IMR-90 (cell line): ENCODE measurements at regions not wholly inside any gene's neighbourhood (a gene's known extent, or its start where the extent isn't known, plus 50 kb on each side); places are given as distances from the start of the nearest gene placed in this dataset.

Experiments used
- ATAC-seq: fragments of 200-7000 bp; cut with Tn5 transposase; 2 replicates; pipeline ENCODE4 v1.9.1; 2020; ENCODE audit warnings: low read depth, mild to moderate bottlenecking, moderate library complexity
- BruUV-seq: library from RNA; stranded (reverse); fragments of 400-500 nt; replicated peaks from 2 replicates; lab custom pipeline; 2021; lab: Mats Ljungman, UMichigan
- CTCF ChIA-PET: fragments of 300-600 bp; formaldehyde crosslinking; extraction: SDS; loops from one replicate; lab custom pipeline; 2021; ENCODE audit warnings: antibody characterized with exemption; lab: Yijun Ruan, JAX
- POLR2A ChIA-PET: fragments of 300-600 bp; sonication (Branson Sonifier 250); formaldehyde crosslinking; loops from one replicate; lab custom pipeline; 2022; ENCODE audit warnings: antibody characterized with exemption; ENCODE audit not compliant: unreplicated experiment; lab: Charles Lee
- DNase-seq: peaks from one replicate; pipeline ENCODE4 v3.0.0; 2013
- H2AFZ ChIP-seq: replicated peaks from 2 replicates; pipeline ENCODE3; 2013; ENCODE audit warnings: low read length, mild to moderate bottlenecking; ENCODE audit not compliant: poor library complexity
- H2AK5ac ChIP-seq: 2 replicates; pipeline ENCODE4 v1.6.1; 2013; ENCODE audit warnings: low read depth, low read length, inconsistent platforms
- H2AK9ac ChIP-seq: replicated peaks from 2 replicates; pipeline ENCODE3; 2013; ENCODE audit warnings: mild to moderate bottlenecking, low read depth, low read length, moderate library complexity; ENCODE audit not compliant: poor library complexity
- H2BK120ac ChIP-seq: 2 replicates; pipeline ENCODE4 v1.6.1; 2013; ENCODE audit warnings: low read depth, low read length, inconsistent platforms
- H2BK15ac ChIP-seq: 3 replicates; pipeline ENCODE4 v1.6.1; 2013; ENCODE audit warnings: low read depth, low read length, inconsistent platforms
- H2BK20ac ChIP-seq: 2 replicates; pipeline ENCODE4 v1.6.1; 2013; ENCODE audit warnings: low read depth, mild to moderate bottlenecking, inconsistent platforms, low read length, moderate library complexity
- H2BK5ac ChIP-seq: 2 replicates; pipeline ENCODE4 v1.6.1; 2013; ENCODE audit warnings: mild to moderate bottlenecking, low read depth, low read length, inconsistent platforms; ENCODE audit not compliant: poor library complexity, severe bottlenecking
- H3K14ac ChIP-seq: replicated peaks from 2 replicates; pipeline ENCODE4 v1.6.1; 2013; ENCODE audit warnings: low read depth, low read length, inconsistent platforms
- H3K18ac ChIP-seq: 2 replicates; pipeline ENCODE4 v1.6.1; 2013; ENCODE audit warnings: low read depth, low read length, control low read depth
- H3K23ac ChIP-seq: 2 replicates; pipeline ENCODE4 v1.6.1; 2013; ENCODE audit warnings: low read depth, low read length, inconsistent platforms
- H3K27ac ChIP-seq: 2 replicates; pipeline ENCODE4 v1.5.1; 2013; ENCODE audit warnings: mild to moderate bottlenecking, control low read depth, low read length; ENCODE audit not compliant: insufficient read depth
- H3K27me3 ChIP-seq: 2 replicates; pipeline ENCODE4 v1.6.1; 2013; ENCODE audit warnings: low read length; ENCODE audit not compliant: control insufficient read depth, insufficient read depth
- H3K36me3 ChIP-seq: 2 replicates; pipeline ENCODE4 v1.6.1; 2013; ENCODE audit warnings: low read length, mixed read lengths; ENCODE audit not compliant: control insufficient read depth, insufficient read depth
- H3K4ac ChIP-seq: 2 replicates; pipeline ENCODE4 v1.6.1; 2013; ENCODE audit warnings: low read depth, low read length, inconsistent platforms
- H3K4me1 ChIP-seq: 2 replicates; pipeline ENCODE4 v1.6.1; 2013; ENCODE audit warnings: low read length, mixed read lengths; ENCODE audit not compliant: control insufficient read depth, insufficient read depth
- H3K4me2 ChIP-seq: 2 replicates; pipeline ENCODE4 v1.6.1; 2013; ENCODE audit warnings: low read depth, mild to moderate bottlenecking, control low read depth, low read length, moderate library complexity
- H3K4me3 ChIP-seq: 2 replicates; pipeline ENCODE4 v1.5.1; 2013; ENCODE audit warnings: low read depth, mild to moderate bottlenecking, control low read depth, low read length, moderate library complexity; ENCODE audit not compliant: insufficient read depth
- H3K56ac ChIP-seq: 2 replicates; pipeline ENCODE4 v1.6.1; 2013; ENCODE audit warnings: low read length, inconsistent platforms; ENCODE audit not compliant: insufficient read depth; ENCODE audit errors: extremely low read depth
- H3K79me1 ChIP-seq, 2 experiments: 2 replicates each; pipeline ENCODE4 v1.6.1; 2013; ENCODE audit warnings: low read length in 2 of 2, inconsistent platforms in 1 of 2, low read depth in 1 of 2
- H3K9ac ChIP-seq: 2 replicates; pipeline ENCODE4 v1.6.1; 2013; ENCODE audit warnings: low read depth, low read length, control low read depth
- H3K9me1 ChIP-seq: 2 replicates; pipeline ENCODE4 v1.6.1; 2013; ENCODE audit warnings: low read length, inconsistent platforms; ENCODE audit not compliant: insufficient read depth
- H3K9me3 ChIP-seq: 2 replicates; pipeline ENCODE4 v1.6.1; 2013; ENCODE audit warnings: low read length; ENCODE audit not compliant: control insufficient read depth, insufficient read depth
- H4K20me1 ChIP-seq: 2 replicates; pipeline ENCODE4 v1.6.1; 2013; ENCODE audit warnings: low read length, inconsistent platforms; ENCODE audit not compliant: insufficient read depth
- H4K5ac ChIP-seq: 2 replicates; pipeline ENCODE4 v1.6.1; 2013; ENCODE audit warnings: mild to moderate bottlenecking, low read depth, low read length, control low read depth
- H4K8ac ChIP-seq, 2 experiments: 2 replicates each; pipeline ENCODE4 v1.6.1; 2013; ENCODE audit warnings: low read depth in 2 of 2, low read length in 2 of 2, control low read depth in 1 of 2, inconsistent platforms in 1 of 2
- H4K91ac ChIP-seq: 2 replicates; pipeline ENCODE4 v1.6.1; 2013; ENCODE audit warnings: low read depth, low read length, inconsistent platforms; ENCODE audit not compliant: insufficient read depth
- BHLHE40 ChIP-seq: fragments of 150-350 bp; IDR thresholded peaks from 2 replicates; pipeline ENCODE4 v1.6.1; 2016; ENCODE audit warnings: mild to moderate bottlenecking, low read depth, low read length
- CEBPB ChIP-seq: IDR thresholded peaks from 2 replicates; pipeline ENCODE4 v1.6.1; 2012; ENCODE audit warnings: low read depth, low read length, improper control_type of control experiment
- CHD1 ChIP-seq: IDR thresholded peaks from 2 replicates; pipeline ENCODE4 v1.6.1; 2012; ENCODE audit warnings: low read depth, low read length, improper control_type of control experiment
- CTCF ChIP-seq: conservative IDR thresholded peaks from 2 replicates; pipeline ENCODE4 v1.5.1; 2012; ENCODE audit warnings: mild to moderate bottlenecking, low read depth, low read length, improper control_type of control experiment
- FOS ChIP-seq: fragments of 150-350 bp; IDR thresholded peaks from 2 replicates; pipeline ENCODE4 v1.6.1; 2016; ENCODE audit warnings: low read depth, low read length
- MAFK ChIP-seq: IDR thresholded peaks from 2 replicates; pipeline ENCODE4 v1.6.1; 2012; ENCODE audit warnings: low read depth, low read length, improper control_type of control experiment
- MAZ ChIP-seq: IDR thresholded peaks from 2 replicates; pipeline ENCODE4 v1.6.1; 2012; ENCODE audit warnings: low read depth, mild to moderate bottlenecking, low read length, improper control_type of control experiment, moderate library complexity, borderline replicate concordance
- MXI1 ChIP-seq: IDR thresholded peaks from 2 replicates; pipeline ENCODE4 v1.6.1; 2012; ENCODE audit warnings: low read depth, mild to moderate bottlenecking, low read length, moderate library complexity, borderline replicate concordance
- NFE2L2 ChIP-seq: fragments of 150-350 bp; IDR thresholded peaks from 2 replicates; pipeline ENCODE4 v1.6.1; 2016; ENCODE audit warnings: low read depth, mild to moderate bottlenecking, low read length
- POLR2A ChIP-seq: IDR thresholded peaks from 2 replicates; pipeline ENCODE4 v1.6.1; 2012; ENCODE audit warnings: mild to moderate bottlenecking, low read depth, low read length
- RAD21 ChIP-seq: IDR thresholded peaks from 2 replicates; pipeline ENCODE4 v1.6.1; 2012; ENCODE audit warnings: low read length, improper control_type of control experiment
- RCOR1 ChIP-seq: IDR thresholded peaks from 2 replicates; pipeline ENCODE4 v1.6.1; 2012; ENCODE audit warnings: mild to moderate bottlenecking, low read length, improper control_type of control experiment; ENCODE audit not compliant: insufficient replicate concordance
- RFX5 ChIP-seq: IDR thresholded peaks from 2 replicates; pipeline ENCODE4 v1.8.0; 2012; ENCODE audit warnings: low read depth, mild to moderate bottlenecking, low read length, moderate library complexity
- SMC3 ChIP-seq: fragments of 150-350 bp; IDR thresholded peaks from 2 replicates; pipeline ENCODE4 v1.6.1; 2016; ENCODE audit warnings: low read depth, mild to moderate bottlenecking, antibody characterized with exemption, low read length, moderate library complexity
- USF2 ChIP-seq: fragments of 150-350 bp; IDR thresholded peaks from 2 replicates; pipeline ENCODE4 v1.6.1; 2017; ENCODE audit warnings: mild to moderate bottlenecking, antibody characterized with exemption, low read length, low read depth
- WGBS, 2 experiments: methylation state at CpG; one replicate each; pipeline versions ENCODE4 v1.1.5 to v1.1.7; 2013; ENCODE audit warnings: missing lambda C conversion rate in 2 of 2; ENCODE audit not compliant: insufficient read length in 1 of 2; ENCODE audit errors: extremely low coverage in 2 of 2; 5-methylcytosine and 5-hydroxymethylcytosine counted together
- dilution Hi-C: fragments of 300-500 bp; cut with HindIII; formaldehyde crosslinking; loops from one replicate; pipeline ENCODE4 v1.14.3; 2018; ENCODE audit warnings: low sequenced_read_pairs; ENCODE audit not compliant: unreplicated experiment
- in situ Hi-C: fragments of 300-500 bp; cut with MboI; formaldehyde crosslinking; loops from 3 replicates; pipeline ENCODE4 v1.14.3; 2019; ENCODE audit warnings: low sequenced_read_pairs, inconsistent platforms, mixed read lengths
- intact Hi-C: fragments of 100-400 bp; cut with micrococcal nuclease; formaldehyde crosslinking; loops from 2 replicates; pipeline ENCODE4 v1.10.0; 2022
- TF ChIP-seq, protein P1 (sequence below): fragments of 150-350 bp; IDR thresholded peaks from 2 replicates; pipeline ENCODE4 v1.6.1; 2016; ENCODE audit warnings: low read depth, mild to moderate bottlenecking, low read length, moderate library complexity, borderline replicate concordance

DNA sequence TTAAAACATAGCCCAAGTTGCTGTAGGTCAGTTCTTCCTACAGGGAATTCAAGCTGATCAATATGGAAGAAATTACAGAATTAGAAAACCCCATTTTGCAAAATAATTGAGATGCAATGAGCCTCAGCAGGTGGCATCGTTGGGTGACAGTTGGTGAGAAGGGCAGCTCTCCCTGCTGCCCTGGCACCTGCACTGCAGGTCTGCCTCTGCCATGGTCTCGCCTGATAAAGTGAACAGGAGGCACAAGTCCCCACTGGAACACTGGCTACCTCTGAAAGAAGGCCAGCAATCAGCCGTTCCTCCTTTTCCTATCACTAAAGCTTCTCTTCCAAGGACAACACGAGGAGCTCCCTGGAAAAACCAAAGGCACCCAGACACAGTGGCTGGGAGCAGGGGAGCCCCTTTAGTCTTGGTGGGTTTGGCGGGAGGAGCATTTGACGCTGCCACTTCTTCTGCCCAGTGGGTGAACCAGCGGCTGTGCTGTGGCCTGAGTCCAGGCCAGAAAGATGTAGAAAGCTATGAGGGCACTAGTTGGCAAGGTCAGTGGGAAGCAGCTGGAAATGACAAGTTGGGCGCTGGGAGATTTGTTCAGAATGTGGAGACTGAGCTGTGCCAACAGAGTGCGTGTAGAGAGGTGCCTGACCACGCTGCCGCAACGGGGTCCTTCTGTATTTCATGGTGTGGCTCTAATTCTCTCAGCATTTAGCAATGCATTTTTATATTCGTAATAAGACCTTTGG lies 93.1 kb downstream of the RIPK4 start:
- Histone ChIP-seq H4K5ac (no peak overlapping the region), H3K4me2 (no peak overlapping the region), H3K4ac (no peak overlapping the region), H3K27ac (no peak overlapping the region), H3K9me3 (no peaks in the 10 kb centered on the region), H2BK15ac (no peak overlapping the region), H2AFZ (peak overlapping the region; percentile 17), H2BK5ac (no peak overlapping the region), H3K4me3 (no peak overlapping the region), H4K91ac (no peak overlapping the region), H3K14ac (no peak overlapping the region), H3K4me1 (peaks cover 5% of the 10 kb centered on the region), H3K36me3 (no peaks in the 10 kb centered on the region), H2BK120ac (no peak overlapping the region), H3K79me1 (no peaks in the 10 kb centered on the region), H3K18ac (no peak overlapping the region), H4K20me1 (no peaks in the 10 kb centered on the region), H2AK9ac (no peak overlapping the region), H4K8ac (no peak overlapping the region), H3K23ac (no peak overlapping the region), H3K9ac (no peak overlapping the region), H3K27me3 (peaks cover 14% of the 10 kb centered on the region), H2BK20ac (no peak overlapping the region), H3K9me1 (peaks cover 14% of the 10 kb centered on the region), H2AK5ac (no peak overlapping the region), H3K56ac (no peak overlapping the region)
- ChIA-PET POLR2A (no interaction called here), CTCF (interaction anchor here (0.8 kb wide), 1 partner anchor 75 kb away, joined by 3 read pairs; no protein-coding TSS in a partner anchor)
- ATAC-seq (no peak), DNase-seq (no peak)
- no peak for TF ChIP-seq SMC3
- TF ChIP-seq USF2, result no peak
- no peak for TF ChIP-seq MAFK
- no peak for TF ChIP-seq MAZ
- no peak for TF ChIP-seq BHLHE40
- no peak for TF ChIP-seq CHD1
- no peak for TF ChIP-seq RCOR1
- TF ChIP-seq FOS, result no peak
- no peak for TF ChIP-seq RAD21
- TF ChIP-seq RFX5, result no peak
- no peak for TF ChIP-seq CTCF
- TF ChIP-seq, protein P1, sequence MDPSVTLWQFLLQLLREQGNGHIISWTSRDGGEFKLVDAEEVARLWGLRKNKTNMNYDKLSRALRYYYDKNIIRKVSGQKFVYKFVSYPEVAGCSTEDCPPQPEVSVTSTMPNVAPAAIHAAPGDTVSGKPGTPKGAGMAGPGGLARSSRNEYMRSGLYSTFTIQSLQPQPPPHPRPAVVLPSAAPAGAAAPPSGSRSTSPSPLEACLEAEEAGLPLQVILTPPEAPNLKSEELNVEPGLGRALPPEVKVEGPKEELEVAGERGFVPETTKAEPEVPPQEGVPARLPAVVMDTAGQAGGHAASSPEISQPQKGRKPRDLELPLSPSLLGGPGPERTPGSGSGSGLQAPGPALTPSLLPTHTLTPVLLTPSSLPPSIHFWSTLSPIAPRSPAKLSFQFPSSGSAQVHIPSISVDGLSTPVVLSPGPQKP, result no peak
- TF ChIP-seq CEBPB, result no peak
- no peak for TF ChIP-seq MXI1
- no peak for TF ChIP-seq POLR2A
- no peak for TF ChIP-seq NFE2L2
- BruUV-seq, result no TSS peak
- dilution Hi-C loops, result no loop called here
- WGBS, 2 experiments, result 20% methylated on average over 2 of the region's 13 CpGs; no CpG with 5 or more reads in 1 of the 2 experiments
- in situ Hi-C loops, result no loop called here
- intact Hi-C loops, result no loop called here
